Hepatocyte (in vitro differentiated cells): ENCODE measurements at regions not wholly inside any gene's neighbourhood (a gene's known extent, or its start where the extent isn't known, plus 50 kb on each side); places are given as distances from the start of the nearest gene placed in this dataset.

Source experiments
- DNase-seq: peaks from one replicate; pipeline ENCODE4 v3.0.0-alpha.2; 2016; ENCODE audit warnings: low spot score
- H2AFZ ChIP-seq: fragments of 200-600 bp; sonication (generic); 2 replicates; pipeline ENCODE4 v1.6.0; 2016; ENCODE audit warnings: antibody characterized with exemption, mild to moderate bottlenecking
- H3K27ac ChIP-seq: fragments of 200-600 bp; sonication (generic); 2 replicates; pipeline ENCODE4 v1.5.1; 2016; ENCODE audit warnings: mild to moderate bottlenecking
- H3K27me3 ChIP-seq: fragments of 200-600 bp; sonication (generic); 2 replicates; pipeline ENCODE4 v1.6.1; 2016
- H3K36me3 ChIP-seq: fragments of 200-600 bp; sonication (generic); replicated peaks from 2 replicates; pipeline ENCODE4 v1.5.1; 2016; ENCODE audit warnings: low read depth; ENCODE audit not compliant: insufficient read depth
- H3K4me1 ChIP-seq: fragments of 200-600 bp; sonication (generic); 2 replicates; pipeline ENCODE4 v1.5.1; 2016; ENCODE audit warnings: mild to moderate bottlenecking, moderate library complexity; ENCODE audit not compliant: insufficient read depth
- H3K4me2 ChIP-seq: fragments of 200-600 bp; sonication (generic); 2 replicates; pipeline ENCODE4 v1.6.0; 2016
- H3K4me3 ChIP-seq: fragments of 200-600 bp; sonication (generic); 2 replicates; pipeline ENCODE4 v1.5.1; 2016; ENCODE audit warnings: mild to moderate bottlenecking
- H3K79me2 ChIP-seq: fragments of 200-600 bp; sonication (generic); 2 replicates; pipeline ENCODE4 v1.6.0; 2017; ENCODE audit warnings: mild to moderate bottlenecking
- H3K9me2 ChIP-seq: fragments of 200-600 bp; sonication (generic); replicated peaks from 2 replicates; pipeline ENCODE4 v1.6.0; 2017; ENCODE audit warnings: mild to moderate bottlenecking; ENCODE audit not compliant: insufficient read depth
- H3K9me3 ChIP-seq: fragments of 200-600 bp; sonication (generic); 2 replicates; pipeline ENCODE4 v1.5.1; 2016; ENCODE audit warnings: low read depth, mild to moderate bottlenecking
- H4K20me1 ChIP-seq: fragments of 200-600 bp; sonication (generic); 2 replicates; pipeline ENCODE4 v1.6.0; 2016; ENCODE audit warnings: mild to moderate bottlenecking; ENCODE audit not compliant: insufficient read depth, poor library complexity, severe bottlenecking
- CTCF ChIP-seq: fragments of 200-600 bp; sonication (generic); IDR thresholded peaks from 2 replicates; pipeline ENCODE4 v1.5.1; 2016; ENCODE audit warnings: antibody characterized with exemption, mild to moderate bottlenecking; ENCODE audit not compliant: poor library complexity
- EZH2 ChIP-seq: fragments of 200-600 bp; sonication (generic); IDR thresholded peaks from 2 replicates; pipeline ENCODE4 v1.6.1; 2016; ENCODE audit warnings: antibody characterized with exemption, mild to moderate bottlenecking, borderline replicate concordance
- EZH2phosphoT487 ChIP-seq: fragments of 200-600 bp; sonication (generic); IDR thresholded peaks from one replicate; pipeline ENCODE4 v1.6.1; 2018; ENCODE audit warnings: antibody characterized with exemption, mild to moderate bottlenecking, low read depth, moderate library complexity; ENCODE audit not compliant: unreplicated experiment, severe bottlenecking
- WGBS: methylation state at CpG from one replicate; pipeline ENCODE4 v1.1.6; 2016; ENCODE audit warnings: low lambda C conversion rate; ENCODE audit errors: missing lambda C conversion rate; 5-methylcytosine and 5-hydroxymethylcytosine counted together

- no peak overlapping the region for H3K4me3 ChIP-seq
- no peak overlapping the region for H3K27ac ChIP-seq
- no peak for TF ChIP-seq EZH2phosphoT487
- no peak for TF ChIP-seq CTCF
- no peak for TF ChIP-seq EZH2
- H2AFZ ChIP-seq, result no peak overlapping the region
- H3K4me2 ChIP-seq, result no peak overlapping the region
- H4K20me1 ChIP-seq, result no peaks in the 10 kb centered on the region
- H3K9me2 ChIP-seq, result no peaks in the 10 kb centered on the region
- no peak for DNase-seq
- no peaks in the 10 kb centered on the region for H3K27me3 ChIP-seq
- H3K9me3 ChIP-seq, result no peaks in the 10 kb centered on the region
- no peaks in the 10 kb centered on the region for H3K79me2 ChIP-seq
- 91% methylated on average over 1 of the region's 1 CpG for WGBS
- no peaks in the 10 kb centered on the region for H3K4me1 ChIP-seq
- no peaks in the 10 kb centered on the region for H3K36me3 ChIP-seq
These were observed 162.2 kb upstream of the HNMT start for GRCh38 chr2:137802038-137802437.

GRCh38 chr2:137806068-137806805, 158.0 kb upstream of the HNMT start:
- TF ChIP-seq EZH2phosphoT487 (no peak), CTCF (no peak), EZH2 (no peak)
- no peak overlapping the region for H3K4me3 ChIP-seq
- no peak for DNase-seq
- H3K36me3 ChIP-seq, result no peaks in the 10 kb centered on the region
- H4K20me1 ChIP-seq, result no peaks in the 10 kb centered on the region
- H2AFZ ChIP-seq, result no peak overlapping the region
- H3K9me2 ChIP-seq, result no peaks in the 10 kb centered on the region
- H3K27me3 ChIP-seq, result no peaks in the 10 kb centered on the region
- no peak overlapping the region for H3K27ac ChIP-seq
- H3K79me2 ChIP-seq, result no peaks in the 10 kb centered on the region
- no peak overlapping the region for H3K4me2 ChIP-seq
- H3K4me1 ChIP-seq, result no peaks in the 10 kb centered on the region
- H3K9me3 ChIP-seq, result no peaks in the 10 kb centered on the region
- WGBS, result 0% methylated on average over 1 of the region's 1 CpG

- no peak overlapping the region for H3K4me3 ChIP-seq
- no peak for DNase-seq
- TF ChIP-seq CTCF, result no peak
- no peak for TF ChIP-seq EZH2phosphoT487
- no peak for TF ChIP-seq EZH2
- no peak overlapping the region for H2AFZ ChIP-seq
- no peaks in the 10 kb centered on the region for H4K20me1 ChIP-seq
- no peaks in the 10 kb centered on the region for H3K79me2 ChIP-seq
- no peaks in the 10 kb centered on the region for H3K27me3 ChIP-seq
- no peak overlapping the region for H3K4me2 ChIP-seq
- no peak overlapping the region for H3K27ac ChIP-seq
- WGBS, result 96% methylated on average over 1 of the region's 1 CpG
- no peaks in the 10 kb centered on the region for H3K9me2 ChIP-seq
- H3K9me3 ChIP-seq, result no peaks in the 10 kb centered on the region
- no peaks in the 10 kb centered on the region for H3K36me3 ChIP-seq
- no peaks in the 10 kb centered on the region for H3K4me1 ChIP-seq
These were observed 155.0 kb upstream of the HNMT start for GRCh38 chr2:137809252-137809651.
